HL-60 (cell line): ENCODE measurements at regions not wholly inside any gene's neighbourhood (a gene's known extent, or its start where the extent isn't known, plus 50 kb on each side); places are given as distances from the start of the nearest gene placed in this dataset.

Experiments used
- DNase-seq, 2 experiments: peaks; one replicate each; pipeline ENCODE4 v3.0.0-alpha.2; 2010 to 2020; ENCODE audit warnings: low read depth in 1 of 2, low spot score in 1 of 2
- H3K27ac ChIP-seq: fragments of 250-450 bp; sonication (Bioruptor Pico); replicated peaks from 2 replicates; pipeline ENCODE4 v1.5.1; 2020; ENCODE audit warnings: mild to moderate bottlenecking, moderate library complexity
- H3K27me3 ChIP-seq: fragments of 250-450 bp; sonication (Bioruptor Pico); 2 replicates; pipeline ENCODE4 v1.5.1; 2021; ENCODE audit warnings: mild to moderate bottlenecking, moderate library complexity; ENCODE audit not compliant: insufficient read depth, poor library complexity, severe bottlenecking
- H3K4me3 ChIP-seq: replicated peaks from 2 replicates; pipeline ENCODE4 v1.5.1; 2011; ENCODE audit warnings: mild to moderate bottlenecking, control low read depth, low read length; ENCODE audit not compliant: insufficient read depth
- GABPA ChIP-seq: IDR thresholded peaks from 2 replicates; pipeline ENCODE4 v1.6.1; 2012; ENCODE audit warnings: low read depth
- POLR2AphosphoS5 ChIP-seq: IDR thresholded peaks from 2 replicates; pipeline ENCODE4 v1.6.1; 2012; ENCODE audit warnings: low read depth
- SPI1 ChIP-seq: IDR thresholded peaks from 2 replicates; pipeline ENCODE4 v1.6.1; 2012; ENCODE audit warnings: low read depth, mild to moderate bottlenecking, borderline replicate concordance
- TF ChIP-seq, protein P1 (sequence below): IDR thresholded peaks from 2 replicates; pipeline ENCODE4 v1.6.1; 2012; ENCODE audit warnings: low read depth; ENCODE audit not compliant: insufficient replicate concordance
- TF ChIP-seq, protein P2 (sequence below): IDR thresholded peaks from one replicate; pipeline ENCODE4 v1.5.1; 2011; ENCODE audit warnings: low read length, control low read depth, inconsistent platforms; ENCODE audit not compliant: insufficient read depth

DNA sequence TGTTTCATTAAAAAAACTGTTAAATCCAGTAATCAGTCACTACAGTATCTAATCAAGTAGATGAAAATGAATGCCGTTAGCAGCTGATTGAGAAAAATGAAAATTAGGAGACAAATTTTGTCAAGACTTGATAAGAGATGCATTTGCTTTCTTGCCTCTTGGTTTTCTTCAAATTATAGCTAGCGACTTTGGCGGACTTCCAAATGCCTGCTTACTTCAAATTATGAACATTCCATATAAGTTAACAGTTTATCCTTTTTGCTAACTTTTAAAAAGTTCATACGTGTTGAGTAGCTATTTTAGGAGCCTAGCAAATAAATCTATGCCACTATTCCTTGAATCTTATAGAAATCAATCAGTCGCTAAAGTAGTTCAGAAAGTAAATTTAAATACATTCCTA, 58.8 kb downstream of the PPP4R3C start:
- Histone ChIP-seq H3K27ac (no peak overlapping the region), H3K27me3 (no peaks in the 10 kb centered on the region), H3K4me3 (no peak overlapping the region)
- no peak for DNase-seq
- TF ChIP-seq, protein P1, sequence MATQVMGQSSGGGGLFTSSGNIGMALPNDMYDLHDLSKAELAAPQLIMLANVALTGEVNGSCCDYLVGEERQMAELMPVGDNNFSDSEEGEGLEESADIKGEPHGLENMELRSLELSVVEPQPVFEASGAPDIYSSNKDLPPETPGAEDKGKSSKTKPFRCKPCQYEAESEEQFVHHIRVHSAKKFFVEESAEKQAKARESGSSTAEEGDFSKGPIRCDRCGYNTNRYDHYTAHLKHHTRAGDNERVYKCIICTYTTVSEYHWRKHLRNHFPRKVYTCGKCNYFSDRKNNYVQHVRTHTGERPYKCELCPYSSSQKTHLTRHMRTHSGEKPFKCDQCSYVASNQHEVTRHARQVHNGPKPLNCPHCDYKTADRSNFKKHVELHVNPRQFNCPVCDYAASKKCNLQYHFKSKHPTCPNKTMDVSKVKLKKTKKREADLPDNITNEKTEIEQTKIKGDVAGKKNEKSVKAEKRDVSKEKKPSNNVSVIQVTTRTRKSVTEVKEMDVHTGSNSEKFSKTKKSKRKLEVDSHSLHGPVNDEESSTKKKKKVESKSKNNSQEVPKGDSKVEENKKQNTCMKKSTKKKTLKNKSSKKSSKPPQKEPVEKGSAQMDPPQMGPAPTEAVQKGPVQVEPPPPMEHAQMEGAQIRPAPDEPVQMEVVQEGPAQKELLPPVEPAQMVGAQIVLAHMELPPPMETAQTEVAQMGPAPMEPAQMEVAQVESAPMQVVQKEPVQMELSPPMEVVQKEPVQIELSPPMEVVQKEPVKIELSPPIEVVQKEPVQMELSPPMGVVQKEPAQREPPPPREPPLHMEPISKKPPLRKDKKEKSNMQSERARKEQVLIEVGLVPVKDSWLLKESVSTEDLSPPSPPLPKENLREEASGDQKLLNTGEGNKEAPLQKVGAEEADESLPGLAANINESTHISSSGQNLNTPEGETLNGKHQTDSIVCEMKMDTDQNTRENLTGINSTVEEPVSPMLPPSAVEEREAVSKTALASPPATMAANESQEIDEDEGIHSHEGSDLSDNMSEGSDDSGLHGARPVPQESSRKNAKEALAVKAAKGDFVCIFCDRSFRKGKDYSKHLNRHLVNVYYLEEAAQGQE: no peak
- no peak for TF ChIP-seq SPI1
- TF ChIP-seq, protein P2, sequence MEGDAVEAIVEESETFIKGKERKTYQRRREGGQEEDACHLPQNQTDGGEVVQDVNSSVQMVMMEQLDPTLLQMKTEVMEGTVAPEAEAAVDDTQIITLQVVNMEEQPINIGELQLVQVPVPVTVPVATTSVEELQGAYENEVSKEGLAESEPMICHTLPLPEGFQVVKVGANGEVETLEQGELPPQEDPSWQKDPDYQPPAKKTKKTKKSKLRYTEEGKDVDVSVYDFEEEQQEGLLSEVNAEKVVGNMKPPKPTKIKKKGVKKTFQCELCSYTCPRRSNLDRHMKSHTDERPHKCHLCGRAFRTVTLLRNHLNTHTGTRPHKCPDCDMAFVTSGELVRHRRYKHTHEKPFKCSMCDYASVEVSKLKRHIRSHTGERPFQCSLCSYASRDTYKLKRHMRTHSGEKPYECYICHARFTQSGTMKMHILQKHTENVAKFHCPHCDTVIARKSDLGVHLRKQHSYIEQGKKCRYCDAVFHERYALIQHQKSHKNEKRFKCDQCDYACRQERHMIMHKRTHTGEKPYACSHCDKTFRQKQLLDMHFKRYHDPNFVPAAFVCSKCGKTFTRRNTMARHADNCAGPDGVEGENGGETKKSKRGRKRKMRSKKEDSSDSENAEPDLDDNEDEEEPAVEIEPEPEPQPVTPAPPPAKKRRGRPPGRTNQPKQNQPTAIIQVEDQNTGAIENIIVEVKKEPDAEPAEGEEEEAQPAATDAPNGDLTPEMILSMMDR: no peak
- TF ChIP-seq POLR2AphosphoS5: no peak
- TF ChIP-seq GABPA: no peak

- no peak overlapping the region for H3K27ac ChIP-seq
- H3K4me3 ChIP-seq: no peak overlapping the region
- TF ChIP-seq, protein P1: no peak
- TF ChIP-seq, protein P2: no peak
- no peak for TF ChIP-seq GABPA
- no peak for TF ChIP-seq SPI1
- no peak for TF ChIP-seq POLR2AphosphoS5
- DNase-seq: no peak
- H3K27me3 ChIP-seq: no peaks in the 10 kb centered on the region
Observed at GRCh38 chrX:27399146-27399456, 64.0 kb downstream of the PPP4R3C start.

- no peak overlapping the region for H3K4me3 ChIP-seq
- no peak for DNase-seq
- TF ChIP-seq, protein P1: no peak
- H3K27me3 ChIP-seq: no peaks in the 10 kb centered on the region
- H3K27ac ChIP-seq: no peak overlapping the region
Observed at GRCh38 chrX:27391623-27392022, 71.5 kb downstream of the PPP4R3C start.

DNA sequence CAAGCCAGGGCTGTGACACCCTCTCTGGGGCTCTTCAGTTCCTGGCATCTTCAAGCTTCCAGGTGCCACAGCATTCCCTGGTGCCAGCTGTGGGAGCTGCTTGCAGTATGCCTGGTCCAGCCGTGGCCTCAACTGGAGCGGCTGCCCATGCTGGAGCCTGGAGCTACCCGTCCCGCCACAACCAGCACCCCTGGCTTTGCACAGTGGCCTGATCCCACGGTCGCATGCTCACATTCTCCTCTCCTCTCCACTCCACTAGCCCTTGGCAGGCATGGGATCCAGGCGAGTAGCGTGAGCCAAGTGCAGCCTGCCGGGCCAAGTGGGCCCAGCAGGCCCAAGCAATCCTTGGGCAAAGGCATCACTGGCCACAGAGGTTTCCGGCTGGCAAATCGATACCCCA, 81.7 kb downstream of the PPP4R3C start:
- Histone ChIP-seq H3K4me3 (no peak overlapping the region), H3K27me3 (no peaks in the 10 kb centered on the region), H3K27ac (no peak overlapping the region)
- TF ChIP-seq, protein P1: no peak
- TF ChIP-seq POLR2AphosphoS5 (no peak), GABPA (no peak), SPI1 (no peak)
- TF ChIP-seq, protein P2: no peak
- DNase-seq: no peak
